Stimulated activated CD8-positive, alpha-beta memory T cell treated with anti-CD3 and anti-CD28 coated beads, Interleukin-2, amount 100 ng/mL, for 1 hour (primary cell): ENCODE measurements at regions not wholly inside any gene's neighbourhood (a gene's known extent, or its start where the extent isn't known, plus 50 kb on each side); places are given as distances from the start of the nearest gene placed in this dataset.
"Not testable (repeated sequence)": the region's sequence is repeated elsewhere in the genome, so short reads cannot be mapped to it uniquely, and the experiment has no call there.

Source experiments
- DNase-seq, 2 donors: peaks; one replicate each; pipeline ENCODE4 v3.0.0-alpha.2; 2020; ENCODE audit warnings: low read depth in 2 of 2

- DNase-seq = not testable (repeated sequence)
These were observed 150.6 kb upstream of the ANKRD20A1 start for GRCh38 chr9:67708109-67708508.

DNA sequence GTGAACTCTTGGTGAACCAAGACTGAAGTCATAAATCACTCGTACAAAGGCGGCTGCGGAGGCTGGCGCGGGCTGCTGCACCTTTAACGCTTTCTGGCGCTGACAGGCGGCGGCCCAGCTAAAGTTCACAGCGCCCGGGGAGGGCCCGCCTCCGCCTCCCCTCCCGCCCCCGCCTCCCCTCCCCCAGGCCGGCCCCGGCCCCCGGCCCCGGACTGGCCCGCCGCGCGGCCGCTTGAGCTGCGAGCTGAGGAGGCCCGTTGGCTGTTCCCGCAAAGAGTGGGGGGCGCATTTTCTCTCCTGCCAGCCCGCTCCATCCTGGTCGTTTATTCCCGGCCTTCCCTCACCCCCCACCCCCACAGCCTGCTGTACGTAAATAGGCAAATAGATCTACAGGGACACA, 147.3 kb upstream of the ANKRD20A1 start:
- not testable (repeated sequence) for DNase-seq

GRCh38 chr9:67711931-67712330, 146.8 kb upstream of the ANKRD20A1 start:
- not testable (repeated sequence) for DNase-seq

DNA sequence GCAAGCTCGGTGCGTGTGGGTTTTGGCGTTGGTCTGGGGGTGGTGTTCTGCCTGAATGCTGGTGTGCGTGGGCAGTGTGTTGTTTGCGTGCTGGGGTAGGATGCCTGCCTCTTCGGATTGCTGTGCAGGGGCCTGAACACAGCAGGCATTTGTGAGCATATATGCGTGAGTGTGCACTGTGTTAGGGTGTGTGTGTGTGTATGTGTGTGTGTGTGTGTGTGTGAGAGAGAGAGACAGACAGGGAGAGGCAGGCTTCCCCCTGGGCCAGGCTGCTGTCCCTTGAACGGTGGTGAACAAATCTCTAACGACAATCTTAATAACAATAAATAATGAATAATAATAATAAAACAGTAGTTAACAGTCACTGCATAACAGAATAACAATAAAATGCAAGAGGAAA, 145.8 kb upstream of the ANKRD20A1 start:
- DNase-seq = not testable (repeated sequence)

DNA sequence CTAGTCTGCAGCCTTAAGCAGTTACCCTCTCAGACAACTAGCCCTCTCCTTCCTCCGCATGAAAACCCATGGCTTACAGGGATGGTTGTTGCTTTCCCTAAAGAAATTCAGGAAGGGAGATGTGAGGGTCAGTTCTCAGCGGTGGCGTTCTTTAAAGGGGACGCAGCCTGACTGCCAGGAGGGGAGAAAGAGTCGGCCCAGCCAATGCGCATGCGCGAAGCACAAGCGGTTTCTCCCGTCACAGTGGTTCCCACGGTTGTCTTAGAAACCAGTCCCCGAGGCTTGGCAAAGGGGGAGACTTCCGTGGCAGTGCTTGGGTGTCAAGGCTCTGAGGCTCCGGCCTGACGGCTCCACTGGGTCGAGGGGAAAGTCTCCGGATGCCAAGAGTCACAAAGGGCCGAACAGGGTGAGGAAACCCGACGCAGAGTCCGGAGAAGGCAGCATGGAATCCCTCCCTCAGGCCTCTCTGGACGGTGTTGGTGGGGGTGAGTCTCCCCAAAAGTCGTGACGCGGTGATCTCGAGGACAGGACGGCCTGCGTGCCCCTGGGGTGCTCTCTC, 140.8 kb upstream of the ANKRD20A1 start:
- DNase-seq = peak; percentile 6 to 48

DNA sequence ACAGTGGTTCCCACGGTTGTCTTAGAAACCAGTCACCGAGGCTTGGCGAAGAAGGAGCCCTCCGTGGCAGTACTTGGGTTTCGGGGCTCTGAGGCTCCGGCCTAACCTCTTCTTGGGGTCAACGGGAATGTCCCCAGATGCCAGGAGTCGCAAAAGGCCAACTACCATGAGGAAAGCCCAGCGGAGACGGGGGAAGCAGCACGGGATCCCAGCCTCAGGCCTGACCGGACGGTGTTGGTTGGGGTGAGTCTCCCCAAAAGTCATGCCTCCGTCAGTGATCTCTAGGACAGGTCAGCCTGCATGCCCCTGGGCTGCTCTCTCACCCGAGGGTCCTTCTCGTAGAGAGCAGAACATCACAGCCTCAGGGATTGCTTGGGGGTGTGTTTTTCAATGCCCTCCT, 138.2 kb upstream of the ANKRD20A1 start:
- not testable (repeated sequence) for DNase-seq

DNA sequence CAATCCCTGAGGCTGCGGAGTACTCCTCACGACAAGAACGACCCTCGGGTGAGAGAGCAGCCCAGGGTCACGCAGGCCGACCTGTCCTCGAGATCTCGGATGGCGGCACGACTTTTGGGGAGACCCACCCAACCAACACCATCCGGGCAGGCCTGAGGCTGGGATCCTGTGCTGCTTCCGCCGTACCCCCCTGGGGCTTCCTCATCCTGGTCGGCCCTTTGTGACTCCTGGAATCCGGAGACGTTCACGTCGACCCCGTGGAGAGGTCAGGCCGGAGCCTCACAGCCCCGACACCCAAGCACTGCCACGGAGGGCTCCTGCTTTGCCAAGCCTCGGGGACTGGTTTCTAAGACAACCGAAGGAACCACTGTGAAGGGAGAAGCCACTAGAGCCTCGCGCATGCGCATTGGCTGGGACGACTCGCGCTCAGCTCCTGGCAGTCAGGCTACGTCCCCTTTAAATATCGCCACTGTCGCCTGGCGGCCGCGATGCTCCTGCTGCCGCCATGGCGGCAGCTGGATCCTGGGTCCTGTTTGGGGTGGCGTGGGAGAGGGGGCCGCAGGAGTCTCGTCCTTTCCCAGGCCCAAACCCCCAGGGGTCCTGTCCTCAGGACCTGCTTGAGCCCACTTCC, 136.2 kb upstream of the ANKRD20A1 start:
- DNase-seq = not testable (repeated sequence)

GRCh38 chr9:67723185-67723584, 135.5 kb upstream of the ANKRD20A1 start:
- not testable (repeated sequence) for DNase-seq

DNA sequence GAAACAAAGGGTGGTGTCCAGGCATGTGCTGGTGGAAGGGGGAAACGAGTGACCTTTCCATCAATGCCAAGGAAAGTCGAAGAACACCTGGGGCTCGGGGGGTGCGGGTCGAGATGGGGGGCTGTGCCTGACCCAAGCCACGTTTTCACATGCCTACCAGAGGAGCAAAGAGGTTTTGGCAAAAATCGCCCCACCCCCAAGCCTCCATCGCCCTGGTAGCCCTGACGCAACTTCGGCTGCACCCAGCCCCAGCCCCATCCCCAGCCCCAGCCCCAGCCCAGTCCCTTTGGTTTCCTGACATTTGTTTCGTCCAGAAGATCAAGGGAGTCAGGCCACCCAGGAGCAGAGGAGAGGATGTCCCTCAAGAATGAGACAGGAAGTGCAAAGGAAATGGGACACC, 133.8 kb upstream of the ANKRD20A1 start:
- DNase-seq = not testable (repeated sequence)

DNA sequence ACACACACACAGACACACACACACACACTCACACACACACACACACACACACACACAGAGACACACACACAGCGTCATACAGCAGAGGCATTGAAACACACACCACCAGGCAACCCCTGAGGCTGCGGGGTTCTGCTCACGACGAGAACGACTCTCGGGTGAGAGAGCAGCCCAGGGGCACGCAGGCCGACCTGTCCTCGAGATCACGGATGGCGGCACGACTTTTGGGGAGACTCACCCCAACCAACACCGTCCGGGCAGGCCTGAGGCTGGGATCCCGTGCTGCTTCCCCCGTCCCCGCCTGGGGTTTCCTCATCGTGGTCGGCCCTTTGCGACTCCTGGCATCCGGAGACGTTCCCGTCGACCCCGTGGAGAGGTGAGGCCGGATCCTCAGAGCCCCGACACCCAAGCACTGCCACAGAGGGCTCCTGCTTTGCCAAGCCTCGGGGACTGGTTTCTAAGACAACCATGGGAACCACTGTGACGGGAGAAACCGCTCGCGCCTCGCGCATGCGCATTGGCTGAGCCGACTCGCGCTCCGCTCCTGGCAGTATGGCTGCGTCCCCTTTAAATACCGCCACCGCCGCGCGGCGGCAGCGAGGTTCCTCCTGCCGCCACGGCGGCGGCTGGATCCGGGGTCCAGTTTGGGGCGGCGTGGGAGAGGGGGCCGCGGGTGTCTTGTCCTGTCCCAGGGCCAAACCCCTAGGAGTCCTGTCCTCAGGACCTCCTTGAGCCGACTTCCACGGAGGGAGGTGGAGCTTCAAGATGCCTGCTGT, 132.3 kb upstream of the ANKRD20A1 start:
- DNase-seq = not testable (repeated sequence)

- DNase-seq = not testable (repeated sequence)
These were observed 95.6 kb upstream of the ANKRD20A1 start for GRCh38 chr9:67763133-67763532.

GRCh38 chr9:67771807-67772206, 86.9 kb upstream of the ANKRD20A1 start:
- not testable (repeated sequence) for DNase-seq

DNA sequence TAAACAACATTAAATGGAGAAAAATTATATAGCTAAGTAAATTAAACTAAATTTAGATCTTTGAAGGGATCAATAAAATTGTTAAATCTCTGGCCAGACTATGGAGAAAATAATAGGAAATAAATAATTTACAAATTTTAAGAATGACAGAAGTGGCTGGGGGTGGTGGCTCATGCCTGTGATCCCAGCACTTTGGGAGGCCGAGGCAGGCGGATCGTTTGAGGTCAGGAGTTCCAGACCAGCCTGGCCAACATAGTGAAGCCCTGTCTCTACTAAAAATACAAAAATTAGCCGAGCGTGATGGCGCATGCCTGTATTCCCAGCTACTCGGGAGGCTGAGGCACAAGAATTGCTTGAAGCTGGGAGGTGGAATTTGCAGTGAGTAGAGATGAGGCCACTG, 58.6 kb upstream of the ANKRD20A1 start:
- DNase-seq = not testable (repeated sequence)
